ENCODE measurements at regions not wholly inside any gene's neighbourhood (a gene's known extent, or its start where the extent isn't known, plus 50 kb on each side); places are given as distances from the start of the nearest gene placed in this dataset.

GRCh38 chr12:116402163-116402939 is 124.9 kb upstream of the MED13L start:
- Histone ChIP-seq H3K4me3 (ENCODE audit: low read length) (no peak overlapping the region), H3K27me3 (ENCODE audit: control insufficient read depth in 1 of 2, insufficient read depth in 2 of 2, low read length in 2 of 2) (no peaks in the 10 kb centered on the region), H3K27ac (ENCODE audit: low read depth in 1 of 2, low read length in 2 of 2) (no peak overlapping the region), H3K4me1 (ENCODE audit: insufficient read depth, low read length) (no peaks in the 10 kb centered on the region), H3K9me3 (ENCODE audit: control insufficient read depth in 1 of 2, insufficient read depth in 1 of 2, low read length in 2 of 2) (peaks cover 0 to 6% of the 10 kb centered on the region in 2 experiments), H3K36me3 (ENCODE audit: insufficient read depth, low read length) (no peaks in the 10 kb centered on the region)
- ChIA-PET CTCF (no interaction called here), POLR2A (no interaction called here)
- H3K4me1 Mint-ChIP-seq (ENCODE audit: low read depth) = no peaks in the 10 kb centered on the region
- no peaks in the 10 kb centered on the region for H3K36me3 Mint-ChIP-seq (ENCODE audit: low read depth)
- ATAC-seq (ENCODE audit: poor library complexity) (no peak), DNase-seq (no peak)
- H3K27me3 Mint-ChIP-seq = no peaks in the 10 kb centered on the region
- H3K9me3 Mint-ChIP-seq = peaks cover 10% of the 10 kb centered on the region
- no peak overlapping the region for H3K27ac Mint-ChIP-seq
- intact Hi-C loops (cut with DNase I, micrococcal nuclease) = no loop called here
- H3K4me3 Mint-ChIP-seq = no peak overlapping the region
- TF ChIP-seq CTCF (IDR thresholded peaks at IDR 0.05) = no peak

GRCh38 chr12:116403546-116403945 is 126.1 kb upstream of the MED13L start:
- H3K4me3 Mint-ChIP-seq = no peak overlapping the region
- DNase-seq = no peak
- ATAC-seq (ENCODE audit: poor library complexity) = no peak
- intact Hi-C loops (cut with DNase I, micrococcal nuclease) = no loop called here
- H3K36me3 ChIP-seq (ENCODE audit: insufficient read depth, low read length) = no peaks in the 10 kb centered on the region
- peaks cover 2% of the 10 kb centered on the region for H3K9me3 Mint-ChIP-seq
- CTCF ChIA-PET = interaction anchor here (0.5 kb wide), 1 partner anchor 19 kb away, joined by 3 read pairs; no protein-coding TSS in a partner anchor
- POLR2A ChIA-PET = interaction anchor here (1.1 kb wide), 1 partner anchor 167 kb away, joined by 3 read pairs; no protein-coding TSS in a partner anchor
- H3K27ac ChIP-seq (ENCODE audit: low read depth in 1 of 2, low read length in 2 of 2) = no peak overlapping the region
- H3K27ac Mint-ChIP-seq = no peak overlapping the region
- no peaks in the 10 kb centered on the region for H3K27me3 Mint-ChIP-seq
- H3K4me1 ChIP-seq (ENCODE audit: insufficient read depth, low read length) = no peaks in the 10 kb centered on the region
- H3K4me3 ChIP-seq (ENCODE audit: low read length) = no peak overlapping the region
- H3K9me3 ChIP-seq (ENCODE audit: control insufficient read depth in 1 of 2, insufficient read depth in 1 of 2, low read length in 2 of 2) = peaks cover 0 to 3% of the 10 kb centered on the region in 2 experiments
- no peaks in the 10 kb centered on the region for H3K27me3 ChIP-seq (ENCODE audit: control insufficient read depth in 1 of 2, insufficient read depth in 2 of 2, low read length in 2 of 2)
- TF ChIP-seq CTCF (IDR thresholded peaks at IDR 0.05) = no peak
- no peaks in the 10 kb centered on the region for H3K36me3 Mint-ChIP-seq (ENCODE audit: low read depth)
- H3K4me1 Mint-ChIP-seq (ENCODE audit: low read depth) = no peaks in the 10 kb centered on the region

GRCh38 chr12:116404247-116404646 is 126.8 kb upstream of the MED13L start:
- ChIA-PET POLR2A (interaction anchor here (1.1 kb wide), 1 partner anchor 168 kb away, joined by 3 read pairs; no protein-coding TSS in a partner anchor), CTCF (no interaction called here)
- no peak for TF ChIP-seq CTCF (IDR thresholded peaks at IDR 0.05)
- H3K9me3 Mint-ChIP-seq = no peaks in the 10 kb centered on the region
- H3K36me3 Mint-ChIP-seq (ENCODE audit: low read depth) = no peaks in the 10 kb centered on the region
- intact Hi-C loops (cut with DNase I, micrococcal nuclease) = no loop called here
- Histone ChIP-seq H3K9me3 (ENCODE audit: control insufficient read depth in 1 of 2, insufficient read depth in 1 of 2, low read length in 2 of 2) (no peaks in the 10 kb centered on the region), H3K27me3 (ENCODE audit: control insufficient read depth in 1 of 2, insufficient read depth in 2 of 2, low read length in 2 of 2) (no peaks in the 10 kb centered on the region), H3K4me3 (ENCODE audit: low read length) (no peak overlapping the region), H3K36me3 (ENCODE audit: insufficient read depth, low read length) (no peaks in the 10 kb centered on the region), H3K4me1 (ENCODE audit: insufficient read depth, low read length) (no peaks in the 10 kb centered on the region), H3K27ac (ENCODE audit: low read depth in 1 of 2, low read length in 2 of 2) (no peak overlapping the region)
- H3K4me1 Mint-ChIP-seq (ENCODE audit: low read depth) = no peaks in the 10 kb centered on the region
- no peak for ATAC-seq (ENCODE audit: poor library complexity)
- H3K4me3 Mint-ChIP-seq = no peak overlapping the region
- H3K27me3 Mint-ChIP-seq = no peaks in the 10 kb centered on the region
- H3K27ac Mint-ChIP-seq = no peak overlapping the region
- no peak for DNase-seq
